Neural progenitor cell (in vitro differentiated cells): ENCODE measurements at regions not wholly inside any gene's neighbourhood (a gene's known extent, or its start where the extent isn't known, plus 50 kb on each side); places are given as distances from the start of the nearest gene placed in this dataset.

Experiments used
- CTCF ChIP-seq: fragments of 200-600 bp; sonication (generic); IDR thresholded peaks from 2 replicates; pipeline ENCODE4 v1.5.1; 2017; ENCODE audit warnings: antibody characterized with exemption, mild to moderate bottlenecking
- EZH2 ChIP-seq: fragments of 200-600 bp; sonication (generic); IDR thresholded peaks from 2 replicates; pipeline ENCODE4 v1.6.1; 2017; ENCODE audit warnings: antibody characterized with exemption, mild to moderate bottlenecking, moderate library complexity
- EZH2phosphoT487 ChIP-seq: fragments of 200-600 bp; sonication (generic); IDR thresholded peaks from 2 replicates; pipeline ENCODE4 v1.6.1; 2017; ENCODE audit warnings: antibody characterized with exemption

GRCh38 chr1:60898987-60899386 lies 183.4 kb upstream of the NFIA start:
- TF ChIP-seq CTCF (no peak), EZH2phosphoT487 (no peak), EZH2 (no peak)
